ENCODE measurements at regions not wholly inside any gene's neighbourhood (a gene's known extent, or its start where the extent isn't known, plus 50 kb on each side); places are given as distances from the start of the nearest gene placed in this dataset.

DNA sequence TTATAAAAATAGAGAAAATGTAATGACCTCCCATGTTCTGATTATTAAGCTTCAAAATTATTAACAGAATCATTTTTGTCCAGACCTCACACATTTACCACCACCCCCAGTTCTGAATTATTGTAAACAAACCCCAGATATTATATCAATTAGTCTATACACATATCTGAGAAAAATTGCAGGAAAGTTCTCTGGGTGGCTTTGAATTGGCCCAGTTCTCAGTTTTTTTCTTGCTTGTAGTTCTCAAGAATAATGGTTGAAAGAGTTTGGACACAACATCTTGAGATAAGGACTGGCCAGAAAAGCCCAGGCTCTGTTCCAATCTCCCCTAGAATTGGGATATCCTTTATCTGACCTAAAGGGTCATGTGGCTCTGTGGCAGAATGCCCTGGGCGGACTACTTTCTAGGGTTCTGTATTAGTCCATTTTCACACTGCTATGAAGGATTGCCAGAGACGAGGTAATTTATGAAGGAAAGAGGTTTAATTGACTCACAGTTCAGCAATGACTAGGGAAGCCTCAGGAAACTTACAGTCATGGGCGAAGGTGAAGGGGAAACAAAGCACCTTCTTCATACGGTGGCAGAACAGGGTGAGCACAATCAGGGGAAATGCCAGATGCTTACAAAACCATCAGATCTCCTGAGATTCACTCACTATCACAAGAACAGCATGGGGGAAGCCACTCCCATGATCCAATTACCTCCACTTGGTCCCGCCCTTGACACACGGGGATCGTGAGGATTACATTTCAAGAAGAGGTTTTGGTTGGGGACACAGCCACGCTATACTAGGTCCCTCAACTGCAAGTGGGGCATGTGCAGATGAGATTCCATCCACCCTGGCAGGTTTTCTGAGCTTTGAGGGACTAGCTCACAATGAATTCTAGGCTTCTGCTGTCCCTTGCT, 1504.6 kb upstream of the FLRT2 start:
- TF ChIP-seq POLR2A (IDR thresholded peaks at IDR 0.05; ENCODE audit: low read length) = no peak
- TF ChIP-seq GATA1 (IDR thresholded peaks at IDR 0.05; ENCODE audit: low read depth, low read length) = no peak

All from erythroblast (primary cell).